K562 (cell line): ENCODE measurements at regions not wholly inside any gene's neighbourhood (a gene's known extent, or its start where the extent isn't known, plus 50 kb on each side); places are given as distances from the start of the nearest gene placed in this dataset.

Experiments used
- ATAC-seq: fragments of 200-7000 bp; cut with Tn5 transposase; 3 replicates; pipeline ENCODE4 v1.9.1; 2020; ENCODE audit warnings: moderate library complexity
- BruUV-seq: library from RNA; stranded (reverse); fragments of 400-500 nt; replicated peaks from 2 replicates; lab custom pipeline; 2021; lab: Mats Ljungman, UMichigan
- CTCF ChIA-PET: fragments of 300-600 bp; formaldehyde crosslinking; extraction: SDS; loops from one replicate; lab custom pipeline; 2021; ENCODE audit warnings: low intra/inter-chr PET ratio; lab: Yijun Ruan, JAX
- POLR2A ChIA-PET: fragments of 300-600, 350-650 bp; sonication (Branson Sonifier 250); formaldehyde crosslinking; extraction: SDS; loops from one replicate; lab custom pipeline; 2021; ENCODE audit warnings: antibody characterized with exemption, inconsistent platforms; lab: Yijun Ruan, JAX
- DNase-seq, 4 experiments: peaks; one replicate each; pipeline versions ENCODE4 v3.0.0 to v3.0.0-alpha.2; 2011 to 2018; ENCODE audit warnings: low spot score in 3 of 4, mixed read lengths in 3 of 4; ENCODE audit errors: extremely low read depth in 1 of 4
- FAIRE-seq: peaks from 2 replicates; lab custom pipeline; 2011; peaks lifted over from hg19 to GRCh38; lab: Jason Lieb, UNC
- H2AFZ ChIP-seq: 2 replicates; pipeline ENCODE4 v1.6.0; 2011; ENCODE audit warnings: low read depth, low read length, control low read depth, inconsistent platforms
- H3K27ac ChIP-seq: fragments of 200-600 bp; 3 replicates; pipeline ENCODE4 v1.8.0; 2011; ENCODE audit warnings: low read depth, mild to moderate bottlenecking, control low read depth, inconsistent platforms, low read length, moderate library complexity, mixed read lengths; ENCODE audit errors: extremely low read depth
- H3K27me3 ChIP-seq, 2 experiments: fragments of 300-600 bp in 1 of 2; 2 replicates in 1 of 2; 3 replicates in 1 of 2; pipeline versions ENCODE4 v1.6.0 to v1.8.0; 2011; ENCODE audit warnings: inconsistent platforms in 2 of 2, low read length in 2 of 2, mild to moderate bottlenecking in 1 of 2, mixed read lengths in 1 of 2, moderate library complexity in 1 of 2; ENCODE audit not compliant: control insufficient read depth in 2 of 2, insufficient read depth in 2 of 2
- H3K36me3 ChIP-seq: fragments of 300-600 bp; 3 replicates; pipeline ENCODE4 v1.8.0; 2011; ENCODE audit warnings: mild to moderate bottlenecking, low read length, inconsistent platforms; ENCODE audit not compliant: control insufficient read depth, insufficient read depth
- H3K4me1 ChIP-seq, 2 experiments: fragments of 200-600 bp in 1 of 2; replicated peaks in 1 of 2; 2 replicates in 1 of 2; 3 replicates in 1 of 2; pipeline versions ENCODE4 v1.5.1 to v1.8.0; 2011; ENCODE audit warnings: inconsistent platforms in 2 of 2, low read length in 2 of 2, mild to moderate bottlenecking in 1 of 2, mixed read lengths in 1 of 2, moderate library complexity in 1 of 2; ENCODE audit not compliant: control insufficient read depth in 2 of 2, insufficient read depth in 2 of 2
- H3K4me2 ChIP-seq: 2 replicates; pipeline ENCODE4 v1.6.1; 2011; ENCODE audit warnings: low read length, control low read depth, inconsistent platforms, mixed read lengths; ENCODE audit not compliant: insufficient read depth
- H3K4me3 ChIP-seq: fragments of 200-600 bp; sonication (generic), shearing (Covaris generic); 2 replicates; pipeline ENCODE4 v1.5.1; 2016; ENCODE audit warnings: control low read depth, inconsistent platforms
- H3K79me2 ChIP-seq: fragments of 200-600 bp; 3 replicates; pipeline ENCODE4 v1.8.0; 2011; ENCODE audit warnings: low read length, inconsistent platforms; ENCODE audit not compliant: control insufficient read depth, insufficient read depth
- H3K9ac ChIP-seq, 2 experiments: 2 replicates each; pipeline versions ENCODE4 v1.6.0 to v1.6.1; 2011; ENCODE audit warnings: low read depth in 2 of 2, low read length in 2 of 2, control low read depth in 1 of 2, inconsistent platforms in 1 of 2, mild to moderate bottlenecking in 1 of 2, mixed read lengths in 1 of 2; ENCODE audit not compliant: insufficient read depth in 1 of 2
- H3K9me1 ChIP-seq: one replicate; pipeline ENCODE4 v1.6.0; 2011; ENCODE audit warnings: inconsistent platforms, mild to moderate bottlenecking, low read length, moderate library complexity; ENCODE audit not compliant: control insufficient read depth, insufficient read depth
- H3K9me3 ChIP-seq: replicated peaks from 2 replicates; pipeline ENCODE4 v1.5.1; 2011; ENCODE audit warnings: low read depth, low read length, inconsistent platforms; ENCODE audit not compliant: control insufficient read depth, insufficient read depth
- H4K20me1 ChIP-seq: replicated peaks from 2 replicates; pipeline ENCODE4 v1.6.1; 2011; ENCODE audit warnings: low read length, inconsistent platforms, mixed read lengths; ENCODE audit not compliant: control insufficient read depth, insufficient read depth
- NR0B1 ChIP-seq: fragments of 450-650 bp; IDR thresholded peaks from one replicate; pipeline ENCODE4 v1.6.1; 2018; ENCODE audit warnings: mild to moderate bottlenecking, moderate library complexity; ENCODE audit not compliant: partially characterized antibody
- ZNF347 ChIP-seq: fragments of 450-650 bp; formaldehyde crosslinking; IDR thresholded peaks from 2 replicates; pipeline ENCODE4 v1.4.0; 2020; ENCODE audit warnings: low read depth, mild to moderate bottlenecking, moderate library complexity
- WGBS: fragments of 100-300 bp; shearing (Covaris generic); methylation state at CpG from one replicate; pipeline ENCODE4 v1.1.6; 2016; ENCODE audit warnings: low coverage, mixed read lengths; ENCODE audit not compliant: insufficient coverage; ENCODE audit errors: missing lambda C conversion rate; 5-methylcytosine and 5-hydroxymethylcytosine counted together
- in situ Hi-C: fragments of 300-500 bp; cut with MboI; formaldehyde crosslinking; loops from 4 replicates; pipeline ENCODE4 v1.15.0; 2018; ENCODE audit warnings: inconsistent platforms, mixed read lengths
- intact Hi-C: fragments of 100-400 bp; cut with micrococcal nuclease; formaldehyde crosslinking; loops from 2 replicates; pipeline ENCODE4 v1.14.2; 2022
- TF ChIP-seq, protein P1 (sequence below): sonication (generic); formaldehyde crosslinking; IDR thresholded peaks from 2 replicates; pipeline ENCODE4 v1.8.1; 2022; ENCODE audit warnings: missing genetic modification reagents
- TF ChIP-seq, protein P2 (sequence below), 3 experiments: IDR thresholded peaks in 2 of 3; conservative IDR thresholded peaks in 1 of 3; 2 replicates each; pipeline ENCODE4 v1.5.1; 2011 to 2012; ENCODE audit warnings: low read length in 3 of 3, mild to moderate bottlenecking in 3 of 3, control low read depth in 2 of 3, improper control_type of control experiment in 1 of 3, inconsistent platforms in 1 of 3, low read depth in 1 of 3, mixed read lengths in 1 of 3, moderate library complexity in 1 of 3; ENCODE audit not compliant: insufficient read depth in 2 of 3

GRCh38 chr14:83044001-83044400, 1510.3 kb upstream of the SEL1L start:
- Histone ChIP-seq H3K9me1 (no peaks in the 10 kb centered on the region), H3K4me3 (no peak overlapping the region), H3K36me3 (no peaks in the 10 kb centered on the region), H4K20me1 (no peaks in the 10 kb centered on the region), H3K4me1 (no peaks in the 10 kb centered on the region), H3K4me2 (no peak overlapping the region), H2AFZ (no peak overlapping the region), H3K27me3 (no peaks in the 10 kb centered on the region), H3K9me3 (no peaks in the 10 kb centered on the region), H3K79me2 (no peaks in the 10 kb centered on the region), H3K9ac (no peak overlapping the region), H3K27ac (no peak overlapping the region)
- FAIRE-seq (no peak), ATAC-seq (no peak), DNase-seq (no peak)
- TF ChIP-seq, protein P1, sequence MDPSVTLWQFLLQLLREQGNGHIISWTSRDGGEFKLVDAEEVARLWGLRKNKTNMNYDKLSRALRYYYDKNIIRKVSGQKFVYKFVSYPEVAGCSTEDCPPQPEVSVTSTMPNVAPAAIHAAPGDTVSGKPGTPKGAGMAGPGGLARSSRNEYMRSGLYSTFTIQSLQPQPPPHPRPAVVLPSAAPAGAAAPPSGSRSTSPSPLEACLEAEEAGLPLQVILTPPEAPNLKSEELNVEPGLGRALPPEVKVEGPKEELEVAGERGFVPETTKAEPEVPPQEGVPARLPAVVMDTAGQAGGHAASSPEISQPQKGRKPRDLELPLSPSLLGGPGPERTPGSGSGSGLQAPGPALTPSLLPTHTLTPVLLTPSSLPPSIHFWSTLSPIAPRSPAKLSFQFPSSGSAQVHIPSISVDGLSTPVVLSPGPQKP, result no peak
- TF ChIP-seq ZNF347 (CRISPR knock-in tag) (no peak), NR0B1 (no peak)
- TF ChIP-seq, protein P2, sequence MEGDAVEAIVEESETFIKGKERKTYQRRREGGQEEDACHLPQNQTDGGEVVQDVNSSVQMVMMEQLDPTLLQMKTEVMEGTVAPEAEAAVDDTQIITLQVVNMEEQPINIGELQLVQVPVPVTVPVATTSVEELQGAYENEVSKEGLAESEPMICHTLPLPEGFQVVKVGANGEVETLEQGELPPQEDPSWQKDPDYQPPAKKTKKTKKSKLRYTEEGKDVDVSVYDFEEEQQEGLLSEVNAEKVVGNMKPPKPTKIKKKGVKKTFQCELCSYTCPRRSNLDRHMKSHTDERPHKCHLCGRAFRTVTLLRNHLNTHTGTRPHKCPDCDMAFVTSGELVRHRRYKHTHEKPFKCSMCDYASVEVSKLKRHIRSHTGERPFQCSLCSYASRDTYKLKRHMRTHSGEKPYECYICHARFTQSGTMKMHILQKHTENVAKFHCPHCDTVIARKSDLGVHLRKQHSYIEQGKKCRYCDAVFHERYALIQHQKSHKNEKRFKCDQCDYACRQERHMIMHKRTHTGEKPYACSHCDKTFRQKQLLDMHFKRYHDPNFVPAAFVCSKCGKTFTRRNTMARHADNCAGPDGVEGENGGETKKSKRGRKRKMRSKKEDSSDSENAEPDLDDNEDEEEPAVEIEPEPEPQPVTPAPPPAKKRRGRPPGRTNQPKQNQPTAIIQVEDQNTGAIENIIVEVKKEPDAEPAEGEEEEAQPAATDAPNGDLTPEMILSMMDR (IDR thresholded peaks at IDR 0.05 in 2 of 3, conservative IDR thresholded peaks at IDR 0.05 in 1 of 3; ENCODE audit: insufficient read depth in 2 of 3, low read depth in 1 of 3, low read length in 3 of 3), result no peak
- no TSS peak for BruUV-seq
- intact Hi-C loops, result no loop called here
- CTCF ChIA-PET, result no interaction called here
- POLR2A ChIA-PET, result no interaction called here
- in situ Hi-C loops, result no loop called here
- WGBS, result 0% methylated on average over 1 of the region's 1 CpG
